K562 (cell line): ENCODE measurements at regions not wholly inside any gene's neighbourhood (a gene's known extent, or its start where the extent isn't known, plus 50 kb on each side); places are given as distances from the start of the nearest gene placed in this dataset.

ENCODE experiments used
- ATAC-seq: fragments of 200-7000 bp; cut with Tn5 transposase; 3 replicates; pipeline ENCODE4 v1.9.1; 2020; ENCODE audit warnings: moderate library complexity
- BruUV-seq: library from RNA; stranded (reverse); fragments of 400-500 nt; replicated peaks from 2 replicates; lab custom pipeline; 2021; lab: Mats Ljungman, UMichigan
- CTCF ChIA-PET: fragments of 300-600 bp; formaldehyde crosslinking; extraction: SDS; loops from one replicate; lab custom pipeline; 2021; ENCODE audit warnings: low intra/inter-chr PET ratio; lab: Yijun Ruan, JAX
- POLR2A ChIA-PET: fragments of 300-600, 350-650 bp; sonication (Branson Sonifier 250); formaldehyde crosslinking; extraction: SDS; loops from one replicate; lab custom pipeline; 2021; ENCODE audit warnings: antibody characterized with exemption, inconsistent platforms; lab: Yijun Ruan, JAX
- DNase-seq, 4 experiments: peaks; one replicate each; pipeline versions ENCODE4 v3.0.0 to v3.0.0-alpha.2; 2011 to 2018; ENCODE audit warnings: low spot score in 3 of 4, mixed read lengths in 3 of 4; ENCODE audit errors: extremely low read depth in 1 of 4
- FAIRE-seq: peaks from 2 replicates; lab custom pipeline; 2011; peaks lifted over from hg19 to GRCh38; lab: Jason Lieb, UNC
- H2AFZ ChIP-seq: 2 replicates; pipeline ENCODE4 v1.6.0; 2011; ENCODE audit warnings: low read depth, low read length, control low read depth, inconsistent platforms
- H3K27ac ChIP-seq: fragments of 200-600 bp; 3 replicates; pipeline ENCODE4 v1.8.0; 2011; ENCODE audit warnings: low read depth, mild to moderate bottlenecking, control low read depth, inconsistent platforms, low read length, moderate library complexity, mixed read lengths; ENCODE audit errors: extremely low read depth
- H3K27me3 ChIP-seq, 2 experiments: fragments of 300-600 bp in 1 of 2; 2 replicates in 1 of 2; 3 replicates in 1 of 2; pipeline versions ENCODE4 v1.6.0 to v1.8.0; 2011; ENCODE audit warnings: inconsistent platforms in 2 of 2, low read length in 2 of 2, mild to moderate bottlenecking in 1 of 2, mixed read lengths in 1 of 2, moderate library complexity in 1 of 2; ENCODE audit not compliant: control insufficient read depth in 2 of 2, insufficient read depth in 2 of 2
- H3K36me3 ChIP-seq: fragments of 300-600 bp; 3 replicates; pipeline ENCODE4 v1.8.0; 2011; ENCODE audit warnings: mild to moderate bottlenecking, low read length, inconsistent platforms; ENCODE audit not compliant: control insufficient read depth, insufficient read depth
- H3K4me1 ChIP-seq, 2 experiments: fragments of 200-600 bp in 1 of 2; replicated peaks in 1 of 2; 2 replicates in 1 of 2; 3 replicates in 1 of 2; pipeline versions ENCODE4 v1.5.1 to v1.8.0; 2011; ENCODE audit warnings: inconsistent platforms in 2 of 2, low read length in 2 of 2, mild to moderate bottlenecking in 1 of 2, mixed read lengths in 1 of 2, moderate library complexity in 1 of 2; ENCODE audit not compliant: control insufficient read depth in 2 of 2, insufficient read depth in 2 of 2
- H3K4me2 ChIP-seq: 2 replicates; pipeline ENCODE4 v1.6.1; 2011; ENCODE audit warnings: low read length, control low read depth, inconsistent platforms, mixed read lengths; ENCODE audit not compliant: insufficient read depth
- H3K4me3 ChIP-seq: fragments of 200-600 bp; sonication (generic), shearing (Covaris generic); 2 replicates; pipeline ENCODE4 v1.5.1; 2016; ENCODE audit warnings: control low read depth, inconsistent platforms
- H3K79me2 ChIP-seq: fragments of 200-600 bp; 3 replicates; pipeline ENCODE4 v1.8.0; 2011; ENCODE audit warnings: low read length, inconsistent platforms; ENCODE audit not compliant: control insufficient read depth, insufficient read depth
- H3K9ac ChIP-seq, 2 experiments: 2 replicates each; pipeline versions ENCODE4 v1.6.0 to v1.6.1; 2011; ENCODE audit warnings: low read depth in 2 of 2, low read length in 2 of 2, control low read depth in 1 of 2, inconsistent platforms in 1 of 2, mild to moderate bottlenecking in 1 of 2, mixed read lengths in 1 of 2; ENCODE audit not compliant: insufficient read depth in 1 of 2
- H3K9me1 ChIP-seq: one replicate; pipeline ENCODE4 v1.6.0; 2011; ENCODE audit warnings: inconsistent platforms, mild to moderate bottlenecking, low read length, moderate library complexity; ENCODE audit not compliant: control insufficient read depth, insufficient read depth
- H3K9me3 ChIP-seq: replicated peaks from 2 replicates; pipeline ENCODE4 v1.5.1; 2011; ENCODE audit warnings: low read depth, low read length, inconsistent platforms; ENCODE audit not compliant: control insufficient read depth, insufficient read depth
- H4K20me1 ChIP-seq: replicated peaks from 2 replicates; pipeline ENCODE4 v1.6.1; 2011; ENCODE audit warnings: low read length, inconsistent platforms, mixed read lengths; ENCODE audit not compliant: control insufficient read depth, insufficient read depth
- CC2D1A ChIP-seq: fragments of 450-650 bp; IDR thresholded peaks from 2 replicates; pipeline ENCODE4 v1.6.1; 2017; ENCODE audit warnings: mild to moderate bottlenecking
- DACH1 ChIP-seq: fragments of 450-650 bp; IDR thresholded peaks from 2 replicates; pipeline ENCODE4 v1.6.1; 2018; ENCODE audit not compliant: partially characterized antibody
- ETV5 ChIP-seq: sonication (generic); formaldehyde crosslinking; IDR thresholded peaks from 2 replicates; pipeline ENCODE4 v1.4.0; 2020; ENCODE audit warnings: low read depth, mild to moderate bottlenecking, missing genetic modification reagents
- FOSL1 ChIP-seq: fragments of 200-800 bp; sonication (Bioruptor generic); conservative IDR thresholded peaks from 2 replicates; pipeline ENCODE4 v1.6.1; 2016; ENCODE audit warnings: missing genetic modification characterization, missing compliant biosample characterization
- FOXP4 ChIP-seq: sonication (generic); formaldehyde crosslinking; IDR thresholded peaks from 2 replicates; pipeline ENCODE4 v1.8.0; 2022; ENCODE audit warnings: mild to moderate bottlenecking, missing genetic modification reagents, borderline replicate concordance
- GABPB2 ChIP-seq: fragments of 250-450 bp; sonication (Bioruptor Pico); conservative IDR thresholded peaks from 2 replicates; pipeline ENCODE4 v1.5.1; 2021; ENCODE audit warnings: mild to moderate bottlenecking
- GMEB1 ChIP-seq: fragments of 250-450 bp; sonication (Bioruptor Pico); IDR thresholded peaks from 2 replicates; pipeline ENCODE4 v1.4.0; 2020; ENCODE audit warnings: mild to moderate bottlenecking
- SRSF7 ChIP-seq: fragments of 200-400 bp; formaldehyde crosslinking; optimal IDR thresholded peaks from 2 replicates; pipeline ENCODE3; 2017; ENCODE audit warnings: mild to moderate bottlenecking, low read depth, low read length
- WGBS: fragments of 100-300 bp; shearing (Covaris generic); methylation state at CpG from one replicate; pipeline ENCODE4 v1.1.6; 2016; ENCODE audit warnings: low coverage, mixed read lengths; ENCODE audit not compliant: insufficient coverage; ENCODE audit errors: missing lambda C conversion rate; 5-methylcytosine and 5-hydroxymethylcytosine counted together
- in situ Hi-C: fragments of 300-500 bp; cut with MboI; formaldehyde crosslinking; loops from 4 replicates; pipeline ENCODE4 v1.15.0; 2018; ENCODE audit warnings: inconsistent platforms, mixed read lengths
- intact Hi-C: fragments of 100-400 bp; cut with micrococcal nuclease; formaldehyde crosslinking; loops from 2 replicates; pipeline ENCODE4 v1.14.2; 2022

- DNase-seq (no peak), FAIRE-seq (no peak), ATAC-seq (no peak)
- Histone ChIP-seq H3K27me3 (no peaks in the 10 kb centered on the region), H3K9me3 (no peaks in the 10 kb centered on the region), H3K4me3 (no peak overlapping the region), H3K9ac (no peak overlapping the region), H3K4me2 (no peak overlapping the region), H3K27ac (no peak overlapping the region), H3K4me1 (no peaks in the 10 kb centered on the region), H3K36me3 (no peaks in the 10 kb centered on the region), H4K20me1 (no peaks in the 10 kb centered on the region)
- intact Hi-C loops = no loop called here
- POLR2A ChIA-PET = no interaction called here
- no TSS peak for BruUV-seq
- WGBS = 2% methylated on average over 4 of the region's 4 CpGs
- TF ChIP-seq GABPB2 (CRISPR knock-in tag) = no peak
- no peak for TF ChIP-seq FOXP4 (CRISPR knock-in tag)
- TF ChIP-seq FOSL1 (tag) = no peak
- TF ChIP-seq GMEB1 (CRISPR knock-in tag) = no peak
- TF ChIP-seq ETV5 (CRISPR knock-in tag) = no peak
- TF ChIP-seq DACH1 = no peak
- TF ChIP-seq CC2D1A = no peak
- no peak for TF ChIP-seq SRSF7
- TF ChIP-seq, all 486 proteins: peak for 0
- H2AFZ ChIP-seq = no peak overlapping the region
- CTCF ChIA-PET = no interaction called here
- H3K79me2 ChIP-seq = no peaks in the 10 kb centered on the region
- H3K9me1 ChIP-seq = no peaks in the 10 kb centered on the region
- in situ Hi-C loops = no loop called here
Observed at GRCh38 chr9:1383899-1384455, 333.8 kb downstream of the DMRT2 start.
